WTC11 (cell line): ENCODE measurements at regions not wholly inside any gene's neighbourhood (a gene's known extent, or its start where the extent isn't known, plus 50 kb on each side); places are given as distances from the start of the nearest gene placed in this dataset.

Experiments used
- CREB1 ChIP-seq: sonication (generic); formaldehyde crosslinking; IDR thresholded peaks from 2 replicates; pipeline ENCODE4 v1.8.0; 2023; ENCODE audit warnings: mild to moderate bottlenecking, missing genetic modification reagents
- CTCF ChIP-seq: fragments of 200-600 bp; IDR thresholded peaks from 2 replicates; pipeline ENCODE4 v1.8.0; 2022; ENCODE audit warnings: antibody characterized with exemption
- SOX15 ChIP-seq: fragments of 250-450 bp; sonication (Bioruptor Pico); IDR thresholded peaks from 2 replicates; pipeline ENCODE4 v1.9.0; 2021; ENCODE audit warnings: mild to moderate bottlenecking
- TEAD1 ChIP-seq: sonication (generic); formaldehyde crosslinking; IDR thresholded peaks from 2 replicates; pipeline ENCODE4 v1.8.0; 2022; ENCODE audit warnings: mild to moderate bottlenecking, missing genetic modification reagents
- ZBTB43 ChIP-seq: sonication (generic); formaldehyde crosslinking; IDR thresholded peaks from 2 replicates; pipeline ENCODE4 v1.8.1; 2023; ENCODE audit warnings: mild to moderate bottlenecking, missing genetic modification reagents

- TF ChIP-seq TEAD1 (CRISPR knock-in tag) (no peak), CTCF (no peak), CREB1 (CRISPR knock-in tag) (no peak), SOX15 (no peak), ZBTB43 (no peak)
These were observed 190.4 kb downstream of the MIAT start for GRCh38 chr22:26847816-26848215.
